Glutamatergic neuron (in vitro differentiated cells): ENCODE measurements at regions not wholly inside any gene's neighbourhood (a gene's known extent, or its start where the extent isn't known, plus 50 kb on each side); places are given as distances from the start of the nearest gene placed in this dataset.

ENCODE experiments used
- DNase-seq: peaks from one replicate; pipeline ENCODE4 v3.0.0; 2022
- H3K27ac Mint-ChIP-seq: one replicate; pipeline ENCODE4 v1.8.0; 2020; ENCODE audit warnings: mild to moderate bottlenecking, mixed read lengths, inconsistent platforms; ENCODE audit not compliant: unreplicated experiment
- H3K27me3 Mint-ChIP-seq: one replicate; pipeline ENCODE4 v1.8.0; 2020; ENCODE audit warnings: mild to moderate bottlenecking, moderate library complexity, mixed read lengths, inconsistent platforms; ENCODE audit not compliant: unreplicated experiment
- H3K36me3 Mint-ChIP-seq: one replicate; pipeline ENCODE4 v1.8.0; 2020; ENCODE audit warnings: mild to moderate bottlenecking, mixed read lengths, inconsistent platforms; ENCODE audit not compliant: unreplicated experiment
- H3K4me1 Mint-ChIP-seq: one replicate; pipeline ENCODE4 v1.8.0; 2020; ENCODE audit warnings: mild to moderate bottlenecking, low read depth, mixed read lengths, inconsistent platforms; ENCODE audit not compliant: unreplicated experiment
- H3K4me3 Mint-ChIP-seq: one replicate; pipeline ENCODE4 v1.8.0; 2020; ENCODE audit warnings: mild to moderate bottlenecking, mixed read lengths, inconsistent platforms; ENCODE audit not compliant: unreplicated experiment
- H3K9me3 Mint-ChIP-seq: one replicate; pipeline ENCODE4 v1.8.0; 2020; ENCODE audit warnings: mild to moderate bottlenecking, moderate library complexity, mixed read lengths, inconsistent platforms; ENCODE audit not compliant: unreplicated experiment
- CTCF ChIP-seq: fragments of 200-600 bp; sonication (generic); IDR thresholded peaks from one replicate; pipeline ENCODE4 v1.5.0; 2021; ENCODE audit not compliant: partially characterized antibody, unreplicated experiment

DNA sequence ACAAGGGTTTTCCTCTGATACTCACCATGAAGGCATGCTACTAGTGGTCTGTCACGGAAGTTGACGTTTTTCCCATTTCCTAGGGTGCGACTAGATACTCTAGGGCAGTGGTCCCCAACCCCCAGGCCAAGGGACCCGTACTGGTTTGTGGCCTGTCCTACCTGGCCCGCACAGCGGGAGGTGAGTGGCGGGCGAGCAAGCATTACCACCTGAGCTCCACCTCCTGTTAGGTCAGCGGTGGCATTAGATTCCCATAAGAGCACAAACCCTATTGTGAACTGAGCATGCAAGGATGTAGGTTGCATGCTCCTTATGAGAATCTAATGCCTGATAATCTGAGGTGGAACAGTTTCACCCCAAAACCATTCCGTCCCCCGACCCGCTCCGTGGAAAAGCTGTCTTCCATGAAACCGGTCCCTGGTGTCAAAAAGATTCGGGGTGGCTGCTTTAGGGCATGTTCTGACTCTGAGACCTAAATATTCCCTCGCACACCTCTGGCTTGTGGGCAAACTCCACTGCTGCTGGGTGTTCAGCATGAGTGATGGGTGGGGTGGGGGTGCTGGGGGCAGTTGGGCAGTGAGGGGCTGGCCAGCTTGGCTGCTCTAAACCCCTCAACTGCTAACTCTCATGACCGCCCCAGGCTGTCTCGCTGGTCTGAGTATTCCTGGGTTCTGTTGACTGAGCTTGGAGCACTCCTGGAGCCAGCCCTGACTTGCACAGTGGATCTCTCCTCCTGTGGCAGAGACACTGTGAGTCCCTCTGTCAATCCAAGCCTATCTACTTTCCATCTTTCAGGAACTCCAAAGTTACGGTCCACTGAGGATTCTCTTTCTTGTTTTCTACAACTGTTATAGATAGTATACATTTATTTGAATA lies 78.3 kb upstream of the NEK6 start:
- H3K4me3 Mint-ChIP-seq: no peak overlapping the region
- H3K9me3 Mint-ChIP-seq: no peaks in the 10 kb centered on the region
- no peak overlapping the region for H3K27ac Mint-ChIP-seq
- no peak for TF ChIP-seq CTCF
- peaks cover 5% of the 10 kb centered on the region for H3K27me3 Mint-ChIP-seq
- H3K36me3 Mint-ChIP-seq: no peaks in the 10 kb centered on the region
- DNase-seq: no peak
- H3K4me1 Mint-ChIP-seq: no peaks in the 10 kb centered on the region

GRCh38 chr9:124180557-124180956 lies 77.2 kb upstream of the NEK6 start:
- no peak for DNase-seq
- H3K27ac Mint-ChIP-seq: no peak overlapping the region
- H3K4me1 Mint-ChIP-seq: no peaks in the 10 kb centered on the region
- H3K36me3 Mint-ChIP-seq: no peaks in the 10 kb centered on the region
- H3K4me3 Mint-ChIP-seq: no peak overlapping the region
- no peak for TF ChIP-seq CTCF
- no peaks in the 10 kb centered on the region for H3K9me3 Mint-ChIP-seq
- H3K27me3 Mint-ChIP-seq: peaks cover 5% of the 10 kb centered on the region

- TF ChIP-seq CTCF: no peak
- DNase-seq: no peak
- no peaks in the 10 kb centered on the region for H3K9me3 Mint-ChIP-seq
- peaks cover 6% of the 10 kb centered on the region for H3K27me3 Mint-ChIP-seq
- H3K4me3 Mint-ChIP-seq: no peak overlapping the region
- no peaks in the 10 kb centered on the region for H3K36me3 Mint-ChIP-seq
- H3K27ac Mint-ChIP-seq: no peak overlapping the region
- H3K4me1 Mint-ChIP-seq: no peaks in the 10 kb centered on the region
Observed at GRCh38 chr9:124182741-124183140, 75.0 kb upstream of the NEK6 start.

DNA sequence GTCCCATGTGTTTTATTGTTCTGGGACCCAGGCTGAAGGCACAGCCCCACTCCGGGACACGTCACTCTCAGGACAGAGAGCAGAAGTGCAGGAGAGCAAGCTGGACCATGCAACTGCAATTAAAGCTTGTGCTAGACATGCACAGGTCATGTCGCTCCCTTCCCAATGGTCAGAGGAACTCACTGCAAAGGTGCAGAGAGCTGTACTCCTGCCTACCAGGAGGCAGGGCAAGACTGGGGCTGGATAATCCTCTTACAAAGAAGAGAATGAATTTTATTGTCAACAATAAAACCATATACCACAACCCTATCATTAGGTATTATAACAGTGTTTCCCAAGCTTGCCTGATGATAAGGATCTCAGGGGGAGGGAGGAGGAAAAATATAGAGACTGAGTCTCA lies 74.0 kb upstream of the NEK6 start:
- DNase-seq: no peak
- Mint-ChIP-seq H3K9me3 (no peaks in the 10 kb centered on the region), H3K27ac (no peak overlapping the region), H3K4me1 (no peaks in the 10 kb centered on the region), H3K36me3 (no peaks in the 10 kb centered on the region), H3K27me3 (peaks cover 7% of the 10 kb centered on the region), H3K4me3 (no peak overlapping the region)
- TF ChIP-seq CTCF: no peak

DNA sequence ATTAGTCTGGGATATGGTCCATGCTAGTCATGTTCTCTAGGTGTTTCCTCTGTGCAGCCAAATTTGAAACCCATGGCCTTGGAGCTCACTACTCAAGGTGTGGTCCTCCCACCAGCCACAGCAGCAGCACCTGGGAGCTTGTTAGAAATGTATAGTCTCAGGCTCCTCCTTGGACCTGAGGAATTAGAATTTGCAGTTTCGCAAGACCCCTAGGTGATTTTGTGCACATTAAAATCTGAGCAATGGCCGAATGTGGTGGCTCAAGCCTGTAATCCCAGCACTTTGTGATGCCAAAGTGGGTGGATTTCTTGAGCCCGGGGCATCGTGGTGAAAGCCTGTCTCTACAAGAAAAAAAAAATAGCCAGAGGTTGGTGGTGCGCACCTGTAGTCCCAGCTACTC lies 72.3 kb upstream of the NEK6 start:
- H3K27me3 Mint-ChIP-seq: peaks cover 6% of the 10 kb centered on the region
- DNase-seq: no peak
- TF ChIP-seq CTCF: no peak
- no peaks in the 10 kb centered on the region for H3K36me3 Mint-ChIP-seq
- no peaks in the 10 kb centered on the region for H3K9me3 Mint-ChIP-seq
- no peak overlapping the region for H3K27ac Mint-ChIP-seq
- H3K4me3 Mint-ChIP-seq: no peak overlapping the region
- H3K4me1 Mint-ChIP-seq: no peaks in the 10 kb centered on the region
